Stimulated activated CD8-positive, alpha-beta memory T cell treated with anti-CD3 and anti-CD28 coated beads, Interleukin-15, amount 100 ng/mL, for 4 hours (primary cell): ENCODE measurements at regions not wholly inside any gene's neighbourhood (a gene's known extent, or its start where the extent isn't known, plus 50 kb on each side); places are given as distances from the start of the nearest gene placed in this dataset.
"Not testable (repeated sequence)": the region's sequence is repeated elsewhere in the genome, so short reads cannot be mapped to it uniquely, and the experiment has no call there.

ENCODE experiments used
- DNase-seq, 2 donors: peaks; one replicate each; pipeline ENCODE4 v3.0.0-alpha.2; 2020; ENCODE audit warnings: low read depth in 2 of 2

GRCh38 chr3:130151555-130151954 lies 69.9 kb downstream of the ALG1L2 start:
- DNase-seq: not testable (repeated sequence)

GRCh38 chr3:130153247-130153646 lies 71.6 kb downstream of the ALG1L2 start:
- DNase-seq: not testable (repeated sequence)

- not testable (repeated sequence) for DNase-seq
Observed at GRCh38 chr3:130155464-130155863, 73.8 kb downstream of the ALG1L2 start.

GRCh38 chr3:130166856-130167255 lies 85.2 kb downstream of the ALG1L2 start:
- not testable (repeated sequence) for DNase-seq

GRCh38 chr3:130175195-130175594 lies 93.6 kb downstream of the ALG1L2 start:
- not testable (repeated sequence) for DNase-seq

GRCh38 chr3:130176476-130177256 lies 95.0 kb downstream of the ALG1L2 start:
- not testable (repeated sequence) for DNase-seq

GRCh38 chr3:130178835-130179234 lies 97.2 kb downstream of the ALG1L2 start:
- not testable (repeated sequence) for DNase-seq

- DNase-seq: peak in 1 of 2 donors; percentile 15
Observed at GRCh38 chr3:130179353-130179970, 97.8 kb downstream of the ALG1L2 start.

GRCh38 chr3:130182475-130182874 lies 100.8 kb downstream of the ALG1L2 start:
- DNase-seq: not testable (repeated sequence)

GRCh38 chr3:130183689-130184088 lies 102.1 kb downstream of the ALG1L2 start:
- not testable (repeated sequence) for DNase-seq

- DNase-seq: not testable (repeated sequence)
Observed at GRCh38 chr3:130184152-130185024, 102.8 kb downstream of the ALG1L2 start.

- not testable (repeated sequence) for DNase-seq
Observed at GRCh38 chr3:130201272-130201671, 119.6 kb downstream of the ALG1L2 start.

- DNase-seq: not testable (repeated sequence)
Observed at GRCh38 chr3:130203633-130204032, 122.0 kb downstream of the ALG1L2 start.

- DNase-seq: no peak
Observed at GRCh38 chr3:130227540-130227939, 117.9 kb upstream of the COL6A5 start.

GRCh38 chr3:130242850-130243569 lies 102.5 kb upstream of the COL6A5 start:
- DNase-seq: no peak

- no peak for DNase-seq
Observed at GRCh38 chr3:130243808-130244207, 101.7 kb upstream of the COL6A5 start.

GRCh38 chr3:130250982-130251381 lies 94.5 kb upstream of the COL6A5 start:
- DNase-seq: no peak

GRCh38 chr3:130255442-130255841 lies 90.0 kb upstream of the COL6A5 start:
- no peak for DNase-seq

- no peak for DNase-seq
Observed at GRCh38 chr3:130256821-130257340, 88.6 kb upstream of the COL6A5 start.

- no peak for DNase-seq
Observed at GRCh38 chr3:130258532-130258952, 86.9 kb upstream of the COL6A5 start.
